A673 (cell line): ENCODE measurements at regions not wholly inside any gene's neighbourhood (a gene's known extent, or its start where the extent isn't known, plus 50 kb on each side); places are given as distances from the start of the nearest gene placed in this dataset.

Experiments
- EZH2 ChIP-seq: fragments of 200-600 bp; sonication (generic); IDR thresholded peaks from 2 replicates; pipeline ENCODE4 v1.6.1; 2017; ENCODE audit warnings: borderline replicate concordance, low read depth, mild to moderate bottlenecking, mixed read lengths, antibody characterized with exemption, low read length; ENCODE audit not compliant: poor library complexity, severe bottlenecking
- TF ChIP-seq, protein P1 (sequence below): fragments of 300-800, 200-600 bp; sonication (generic); conservative IDR thresholded peaks from 2 replicates; pipeline ENCODE4 v1.5.1; 2017; ENCODE audit warnings: low read depth, mild to moderate bottlenecking, antibody characterized with exemption, low read length, moderate library complexity, mixed read lengths

- TF ChIP-seq, protein P1, sequence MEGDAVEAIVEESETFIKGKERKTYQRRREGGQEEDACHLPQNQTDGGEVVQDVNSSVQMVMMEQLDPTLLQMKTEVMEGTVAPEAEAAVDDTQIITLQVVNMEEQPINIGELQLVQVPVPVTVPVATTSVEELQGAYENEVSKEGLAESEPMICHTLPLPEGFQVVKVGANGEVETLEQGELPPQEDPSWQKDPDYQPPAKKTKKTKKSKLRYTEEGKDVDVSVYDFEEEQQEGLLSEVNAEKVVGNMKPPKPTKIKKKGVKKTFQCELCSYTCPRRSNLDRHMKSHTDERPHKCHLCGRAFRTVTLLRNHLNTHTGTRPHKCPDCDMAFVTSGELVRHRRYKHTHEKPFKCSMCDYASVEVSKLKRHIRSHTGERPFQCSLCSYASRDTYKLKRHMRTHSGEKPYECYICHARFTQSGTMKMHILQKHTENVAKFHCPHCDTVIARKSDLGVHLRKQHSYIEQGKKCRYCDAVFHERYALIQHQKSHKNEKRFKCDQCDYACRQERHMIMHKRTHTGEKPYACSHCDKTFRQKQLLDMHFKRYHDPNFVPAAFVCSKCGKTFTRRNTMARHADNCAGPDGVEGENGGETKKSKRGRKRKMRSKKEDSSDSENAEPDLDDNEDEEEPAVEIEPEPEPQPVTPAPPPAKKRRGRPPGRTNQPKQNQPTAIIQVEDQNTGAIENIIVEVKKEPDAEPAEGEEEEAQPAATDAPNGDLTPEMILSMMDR = no peak
- no peak for TF ChIP-seq EZH2
These were observed 954.6 kb downstream of the EPHA3 start for GRCh38 chr3:90062016-90062415.
